H9 (cell line): ENCODE measurements at regions not wholly inside any gene's neighbourhood (a gene's known extent, or its start where the extent isn't known, plus 50 kb on each side); places are given as distances from the start of the nearest gene placed in this dataset.

Source experiments
- DNase-seq: peaks from one replicate; pipeline ENCODE4 v3.0.0-alpha.2; 2017
- H2AFZ ChIP-seq: one replicate; pipeline ENCODE4 v1.6.1; 2013; ENCODE audit warnings: mild to moderate bottlenecking, low read length, control low read depth, moderate library complexity
- H2AK5ac ChIP-seq: 2 replicates; pipeline ENCODE4 v1.6.1; 2013; ENCODE audit warnings: low read length, control low read depth, mixed read lengths; ENCODE audit not compliant: insufficient read length
- H2BK120ac ChIP-seq: one replicate; pipeline ENCODE4 v1.6.1; 2013; ENCODE audit warnings: low read depth, mild to moderate bottlenecking, low read length, control low read depth, inconsistent platforms; ENCODE audit not compliant: poor library complexity, severe bottlenecking
- H2BK12ac ChIP-seq: 2 replicates; pipeline ENCODE4 v1.6.1; 2013; ENCODE audit warnings: low read length, control low read depth, mixed read lengths, low read depth; ENCODE audit not compliant: insufficient read length
- H2BK15ac ChIP-seq: 2 replicates; pipeline ENCODE4 v1.6.1; 2013; ENCODE audit warnings: low read depth, low read length, control low read depth
- H2BK20ac ChIP-seq: one replicate; pipeline ENCODE4 v1.6.1; 2013; ENCODE audit warnings: low read depth, mild to moderate bottlenecking, low read length, control low read depth, inconsistent platforms; ENCODE audit not compliant: poor library complexity, severe bottlenecking
- H2BK5ac ChIP-seq: 2 replicates; pipeline ENCODE4 v1.6.1; 2013; ENCODE audit warnings: low read length, control low read depth, mixed read lengths; ENCODE audit not compliant: insufficient read length
- H3K14ac ChIP-seq: 2 replicates; pipeline ENCODE4 v1.6.1; 2013; ENCODE audit warnings: low read length, control low read depth; ENCODE audit not compliant: insufficient read depth
- H3K18ac ChIP-seq: 2 replicates; pipeline ENCODE4 v1.6.1; 2013; ENCODE audit warnings: low read depth, mild to moderate bottlenecking, mixed read lengths, low read length, control low read depth; ENCODE audit not compliant: insufficient read length
- H3K23ac ChIP-seq: 2 replicates; pipeline ENCODE4 v1.6.1; 2013; ENCODE audit warnings: low read length, control low read depth, mixed read lengths, low read depth; ENCODE audit not compliant: insufficient read length
- H3K23me2 ChIP-seq: 2 replicates; pipeline ENCODE4 v1.6.1; 2013; ENCODE audit warnings: low read depth, mild to moderate bottlenecking, mixed read lengths, low read length, control low read depth; ENCODE audit not compliant: insufficient read length, poor library complexity, severe bottlenecking
- H3K27ac ChIP-seq: 2 replicates; pipeline ENCODE4 v1.5.1; 2013; ENCODE audit warnings: low read length, control low read depth, mixed read lengths, low read depth; ENCODE audit not compliant: insufficient read length
- H3K27me3 ChIP-seq: 2 replicates; pipeline ENCODE4 v1.6.1; 2013; ENCODE audit warnings: low read length, control low read depth, inconsistent platforms; ENCODE audit not compliant: insufficient read depth
- H3K4ac ChIP-seq: 2 replicates; pipeline ENCODE4 v1.6.1; 2013; ENCODE audit warnings: low read depth, mild to moderate bottlenecking, control low read depth, inconsistent platforms, low read length, moderate library complexity
- H3K4me1 ChIP-seq: 2 replicates; pipeline ENCODE4 v1.6.1; 2013; ENCODE audit warnings: low read length, control low read depth, inconsistent platforms; ENCODE audit not compliant: insufficient read depth
- H3K4me2 ChIP-seq: 2 replicates; pipeline ENCODE4 v1.6.1; 2013; ENCODE audit warnings: low read length, control low read depth, mixed read lengths; ENCODE audit not compliant: insufficient read length, insufficient read depth
- H3K56ac ChIP-seq: 2 replicates; pipeline ENCODE4 v1.6.1; 2013; ENCODE audit warnings: low read depth, mild to moderate bottlenecking, mixed read lengths, low read length, control low read depth; ENCODE audit not compliant: insufficient read length
- H3K79me1 ChIP-seq: 2 replicates; pipeline ENCODE4 v1.6.1; 2013; ENCODE audit warnings: low read depth, mild to moderate bottlenecking, moderate library complexity, low read length, control low read depth, inconsistent platforms; ENCODE audit not compliant: insufficient read depth, poor library complexity, severe bottlenecking
- H3K79me2 ChIP-seq: 2 replicates; pipeline ENCODE4 v1.6.1; 2013; ENCODE audit warnings: low read length, control low read depth, inconsistent platforms; ENCODE audit not compliant: insufficient read depth
- H3K9ac ChIP-seq: 2 replicates; pipeline ENCODE4 v1.6.1; 2013; ENCODE audit warnings: low read length, control low read depth, mixed read lengths; ENCODE audit not compliant: insufficient read length; ENCODE audit errors: extremely low read depth
- H3K9me3 ChIP-seq: one replicate; pipeline ENCODE4 v1.6.1; 2013; ENCODE audit warnings: low read depth, low read length, inconsistent platforms; ENCODE audit not compliant: control insufficient read depth
- H3T11ph ChIP-seq: one replicate; pipeline ENCODE4 v1.6.1; 2013; ENCODE audit warnings: mild to moderate bottlenecking, low read length, control low read depth, inconsistent platforms
- H4K20me1 ChIP-seq: one replicate; pipeline ENCODE4 v1.6.1; 2013; ENCODE audit not compliant: control insufficient read depth, insufficient read length, insufficient read depth
- H4K5ac ChIP-seq: 2 replicates; pipeline ENCODE4 v1.6.1; 2013; ENCODE audit warnings: low read depth, mild to moderate bottlenecking, mixed read lengths, low read length, control low read depth; ENCODE audit not compliant: insufficient read length
- H4K8ac ChIP-seq: replicated peaks from 2 replicates; pipeline ENCODE4 v1.6.1; 2013; ENCODE audit warnings: low read length, control low read depth, mixed read lengths, low read depth; ENCODE audit not compliant: insufficient read length
- H4K91ac ChIP-seq: 2 replicates; pipeline ENCODE4 v1.6.1; 2013; ENCODE audit warnings: low read depth, mild to moderate bottlenecking, moderate library complexity, mixed read lengths, low read length, control low read depth; ENCODE audit not compliant: insufficient read length
- H3K27ac Mint-ChIP-seq, 3 experiments: 2 replicates in 2 of 3; 3 replicates in 1 of 3; pipeline ENCODE4 v1.8.0; 2020 to 2021; ENCODE audit warnings: mixed read lengths in 3 of 3, mild to moderate bottlenecking in 1 of 3, moderate library complexity in 1 of 3
- H3K27me3 Mint-ChIP-seq: 2 replicates; pipeline ENCODE4 v1.8.0; 2021; ENCODE audit warnings: low read depth, mild to moderate bottlenecking, moderate library complexity, mixed read lengths
- H3K36me3 Mint-ChIP-seq, 3 experiments: 2 replicates in 2 of 3; 3 replicates in 1 of 3; pipeline ENCODE4 v1.8.0; 2020 to 2021; ENCODE audit warnings: low read depth in 3 of 3, mixed read lengths in 3 of 3; ENCODE audit not compliant: insufficient read depth in 1 of 3
- H3K4me1 Mint-ChIP-seq, 2 experiments: 2 replicates each; pipeline ENCODE4 v1.8.0; 2020; ENCODE audit warnings: mixed read lengths in 2 of 2
- H3K4me3 Mint-ChIP-seq, 2 experiments: 2 replicates in 1 of 2; 3 replicates in 1 of 2; pipeline ENCODE4 v1.8.0; 2020 to 2021; ENCODE audit warnings: mild to moderate bottlenecking in 2 of 2, mixed read lengths in 2 of 2, moderate library complexity in 1 of 2
- H3K9me3 Mint-ChIP-seq, 2 experiments: 2 replicates in 1 of 2; 3 replicates in 1 of 2; pipeline ENCODE4 v1.8.0; 2020; ENCODE audit warnings: mild to moderate bottlenecking in 2 of 2, mixed read lengths in 2 of 2, moderate library complexity in 1 of 2
- CTCF ChIP-seq: fragments of 200-600 bp; sonication (generic); conservative IDR thresholded peaks from 3 replicates; pipeline ENCODE4 v1.8.0; 2021; ENCODE audit warnings: antibody characterized with exemption, mild to moderate bottlenecking
- WGBS: extraction: QIAGEN DNeasy Blood & Tissue Kit; methylation state at CpG from one replicate; pipeline ENCODE4 v1.1.7; 2013; ENCODE audit warnings: missing lambda C conversion rate, low lambda C conversion rate, mixed read lengths; ENCODE audit not compliant: insufficient read length; ENCODE audit errors: extremely low coverage; 5-methylcytosine and 5-hydroxymethylcytosine counted together

- Mint-ChIP-seq H3K4me1 (no peaks in the 10 kb centered on the region), H3K27me3 (no peaks in the 10 kb centered on the region), H3K36me3 (no peaks in the 10 kb centered on the region), H3K27ac (no peak overlapping the region), H3K4me3 (no peak overlapping the region), H3K9me3 (no peaks in the 10 kb centered on the region)
- Histone ChIP-seq H4K8ac (no peak overlapping the region), H2AFZ (no peak overlapping the region), H3K79me1 (no peaks in the 10 kb centered on the region), H4K91ac (no peak overlapping the region), H3K23me2 (no peaks in the 10 kb centered on the region), H3K9me3 (no peaks in the 10 kb centered on the region), H2BK120ac (no peak overlapping the region), H3K4ac (no peak overlapping the region), H3K23ac (no peak overlapping the region), H3T11ph (no peak overlapping the region), H3K4me2 (no peak overlapping the region), H2AK5ac (no peak overlapping the region), H2BK20ac (no peak overlapping the region), H4K5ac (no peak overlapping the region), H3K56ac (no peak overlapping the region), H3K79me2 (no peaks in the 10 kb centered on the region), H2BK15ac (no peak overlapping the region), H3K4me1 (no peaks in the 10 kb centered on the region), H3K18ac (no peak overlapping the region), H3K27me3 (no peaks in the 10 kb centered on the region), H3K27ac (no peak overlapping the region), H3K9ac (no peak overlapping the region), H4K20me1 (no peaks in the 10 kb centered on the region), H3K14ac (no peak overlapping the region), H2BK12ac (no peak overlapping the region), H2BK5ac (no peak overlapping the region)
- no CpG with 5 or more reads among the region's 2 CpGs for WGBS
- no peak for TF ChIP-seq CTCF
- no peak for DNase-seq
These were observed 277.2 kb downstream of the SUCLG1 start for GRCh38 chr2:84181927-84182326.
